HCEC 1CT (cell line): ENCODE measurements at regions not wholly inside any gene's neighbourhood (a gene's known extent, or its start where the extent isn't known, plus 50 kb on each side); places are given as distances from the start of the nearest gene placed in this dataset.

Experiments
- DNase-seq: peaks from one replicate; pipeline ENCODE4 v3.0.0-alpha.2; 2017

DNA sequence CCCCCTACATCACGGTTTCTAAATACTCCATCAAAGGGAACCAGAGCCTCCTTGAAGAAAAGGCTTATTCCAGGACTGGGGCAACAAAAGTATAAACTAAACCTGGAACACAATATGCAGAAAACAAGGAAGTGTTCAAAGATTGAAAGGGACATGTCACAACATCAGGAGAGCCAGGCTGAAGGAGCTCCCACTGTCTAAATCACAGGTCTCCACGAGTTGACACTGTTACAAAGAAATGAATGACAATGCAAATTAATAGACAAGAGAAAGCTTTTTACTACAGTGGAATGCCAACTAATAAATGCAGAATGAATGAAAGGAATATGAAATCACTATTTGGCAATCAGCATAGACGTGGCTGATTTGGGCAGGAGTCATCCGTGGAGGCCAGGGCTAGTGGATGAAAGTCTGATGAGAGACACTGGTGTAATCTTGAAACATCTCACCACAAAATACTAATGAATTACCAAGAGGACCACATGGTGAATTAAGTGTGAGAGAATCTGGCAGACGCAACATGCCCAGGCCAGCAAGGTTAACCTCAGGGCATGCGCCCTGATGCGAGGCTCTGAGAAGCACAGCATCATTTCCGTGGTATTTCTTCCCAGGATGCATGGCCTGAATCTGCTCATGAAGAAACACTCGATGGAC is 123.8 kb upstream of the TJP1 start:
- peak; percentile 63 for DNase-seq

DNA sequence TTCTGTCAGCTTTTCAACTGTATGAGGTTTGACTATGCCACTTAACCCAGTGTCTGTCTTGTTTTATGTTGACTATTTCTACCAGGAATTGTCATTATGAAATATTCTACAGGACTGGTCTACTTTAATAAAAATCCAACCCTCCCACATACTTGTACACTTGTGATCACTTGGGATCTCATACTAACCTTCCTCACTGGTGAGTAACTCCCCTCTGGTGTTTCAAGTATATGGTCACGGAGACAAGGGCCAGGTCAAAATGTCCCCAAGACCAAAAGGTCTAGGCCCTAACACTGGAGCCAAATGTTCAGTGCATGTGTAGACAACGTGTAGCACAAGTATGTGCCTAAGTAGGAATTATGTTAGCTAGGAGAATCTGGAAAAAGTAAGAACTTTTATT is 122.7 kb upstream of the TJP1 start:
- no peak for DNase-seq

DNA sequence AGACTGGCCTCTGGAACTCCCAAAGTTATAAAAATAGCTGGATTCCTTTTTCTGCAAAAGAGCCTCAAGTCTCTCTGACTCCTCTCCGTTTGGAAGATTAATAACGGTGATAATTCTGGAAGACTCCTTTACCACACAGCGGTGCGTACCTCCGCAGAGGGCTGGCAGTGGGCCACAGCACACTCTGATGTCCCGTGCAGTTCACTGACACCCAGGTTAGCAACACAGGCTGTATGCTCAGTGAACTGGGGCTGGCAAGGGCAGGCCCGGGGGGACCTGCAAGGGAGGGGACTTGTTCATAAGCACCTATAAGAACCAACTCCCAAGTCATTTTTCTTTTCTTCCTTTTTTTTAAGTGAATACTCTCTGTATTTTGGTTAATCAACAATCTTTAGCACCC is 120.3 kb upstream of the TJP1 start:
- no peak for DNase-seq

DNA sequence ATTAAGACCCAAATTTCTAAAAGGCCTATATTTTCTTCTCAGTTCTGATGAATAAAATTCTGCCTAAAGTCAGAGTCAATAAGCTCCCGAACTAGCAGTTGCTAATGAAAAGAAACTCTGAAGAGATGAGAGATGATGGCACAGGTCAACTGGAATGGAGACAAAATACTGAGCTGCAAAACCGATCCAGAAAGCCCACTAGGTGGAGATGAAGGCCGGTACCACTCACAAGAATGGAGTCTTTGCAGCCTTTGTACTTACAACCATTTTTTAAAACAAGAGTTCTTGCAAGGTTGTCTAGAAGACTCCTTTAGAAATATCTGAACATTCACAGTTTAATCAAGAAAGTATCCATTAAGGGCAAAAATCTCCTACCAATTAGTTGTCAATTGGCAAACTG is 119.9 kb upstream of the TJP1 start:
- no peak for DNase-seq

DNA sequence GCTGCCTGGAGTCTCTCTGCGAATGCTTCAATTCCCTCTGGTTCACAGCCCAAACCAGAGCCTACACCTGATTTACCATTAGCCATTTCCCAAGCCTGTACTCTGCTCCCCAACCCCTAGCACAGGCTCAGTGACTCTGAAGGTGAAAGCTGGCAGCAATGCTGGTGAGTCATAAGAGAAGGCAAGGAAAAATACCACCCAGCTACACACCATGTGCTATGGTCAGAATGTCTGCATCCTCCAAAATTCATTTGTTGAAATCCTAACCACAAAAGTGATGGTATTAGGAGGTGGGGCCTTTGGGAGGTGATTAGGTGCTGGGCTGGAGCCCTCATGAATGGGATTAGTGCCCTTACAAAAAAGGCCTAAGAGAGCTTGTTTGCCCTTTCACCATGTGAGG is 117.1 kb upstream of the TJP1 start:
- DNase-seq, result peak; percentile 37

DNA sequence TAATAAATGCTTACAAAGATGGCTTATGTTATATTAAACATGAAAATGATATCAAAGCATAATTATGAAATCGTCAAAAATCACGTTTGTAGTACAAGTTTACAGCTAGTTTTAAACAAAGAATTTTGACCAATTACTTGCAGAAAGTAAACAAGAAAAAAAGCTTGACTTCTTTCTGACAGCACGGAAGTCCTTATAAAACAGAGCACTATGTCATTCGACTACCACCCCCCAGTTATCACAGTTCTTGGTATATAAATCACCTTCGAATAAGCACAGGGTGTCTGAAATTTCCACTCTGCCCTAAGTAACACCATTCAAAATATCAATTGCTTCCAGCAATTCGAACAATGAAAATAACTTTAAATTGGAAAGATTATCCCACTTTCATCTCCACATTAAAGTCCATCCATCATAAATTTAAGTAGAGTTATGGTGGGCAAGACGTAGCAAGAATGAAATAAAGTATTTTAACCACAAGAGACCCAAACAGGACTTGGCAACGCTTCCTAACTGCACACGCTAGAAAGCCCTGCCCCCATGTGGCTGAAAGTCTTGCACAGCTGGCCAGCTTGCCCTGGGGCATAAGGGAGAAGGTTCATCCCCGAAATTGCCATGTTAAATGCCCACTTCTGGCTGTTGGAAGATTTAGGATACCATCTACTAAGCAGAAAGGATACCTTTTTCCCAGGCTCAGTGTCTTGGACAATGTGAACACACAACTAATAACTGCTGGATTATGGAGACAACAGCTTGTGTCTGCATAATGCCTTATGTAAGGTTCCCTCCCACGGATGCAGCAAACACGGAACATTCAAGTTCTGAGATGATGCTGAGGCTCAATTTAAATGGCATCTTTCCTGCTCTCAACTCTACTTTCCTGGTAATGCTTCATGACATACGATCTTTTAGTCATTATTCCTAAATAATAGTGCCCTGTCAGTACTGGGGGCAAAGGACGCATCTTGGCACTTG is 116.4 kb upstream of the TJP1 start:
- DNase-seq, result no peak

DNA sequence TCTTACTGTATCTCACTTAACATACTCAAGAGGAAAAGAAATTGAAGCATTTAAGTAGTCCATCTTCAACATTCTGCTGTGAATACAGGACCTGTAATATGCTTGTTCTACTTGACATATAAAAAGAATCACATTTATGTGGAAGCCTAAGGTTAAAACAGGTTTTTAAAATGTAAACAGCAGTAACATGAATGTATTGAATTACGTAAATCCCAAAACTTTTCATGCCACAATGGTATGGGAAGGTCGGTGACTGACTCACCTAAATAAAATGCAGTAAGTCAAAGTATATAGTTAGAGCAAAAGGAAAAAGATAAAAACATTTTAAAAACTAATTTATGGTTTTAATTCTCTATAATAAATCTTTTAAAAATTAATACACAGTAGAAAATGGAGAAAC is 115.7 kb upstream of the TJP1 start:
- peak; percentile 70 for DNase-seq

DNA sequence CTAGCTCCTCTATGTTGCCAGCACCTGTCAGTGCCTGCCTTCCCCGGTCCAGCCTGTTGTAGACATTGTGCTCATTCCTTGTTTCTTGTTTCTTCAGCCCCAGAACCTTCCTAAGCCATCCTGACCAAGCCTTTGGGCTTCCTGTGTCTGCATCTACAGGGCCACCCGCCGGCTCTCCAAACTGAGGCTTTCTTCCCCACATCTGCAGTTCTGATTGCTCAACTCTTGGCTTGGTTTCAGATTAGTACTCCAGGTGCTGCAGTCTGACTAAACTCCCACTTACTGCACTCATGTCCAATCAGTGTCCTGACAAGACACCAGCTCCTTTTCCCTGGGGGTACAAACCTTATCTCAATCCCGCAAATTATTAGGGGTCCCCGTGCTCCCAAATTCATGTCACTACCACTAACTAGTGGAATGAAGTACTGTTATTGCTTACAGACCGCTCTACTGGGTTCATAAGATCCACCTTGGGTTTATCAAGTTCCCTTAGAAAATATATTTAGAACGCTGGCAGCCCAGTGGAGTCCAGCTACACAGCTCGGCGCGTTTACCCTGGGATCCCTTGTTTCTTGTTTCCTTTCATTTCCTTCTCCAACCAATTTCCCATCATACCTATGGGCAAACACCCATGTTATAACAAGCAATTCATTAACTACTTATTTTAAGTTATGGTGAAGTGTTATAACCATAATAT is 114.2 kb upstream of the TJP1 start:
- DNase-seq, result no peak

DNA sequence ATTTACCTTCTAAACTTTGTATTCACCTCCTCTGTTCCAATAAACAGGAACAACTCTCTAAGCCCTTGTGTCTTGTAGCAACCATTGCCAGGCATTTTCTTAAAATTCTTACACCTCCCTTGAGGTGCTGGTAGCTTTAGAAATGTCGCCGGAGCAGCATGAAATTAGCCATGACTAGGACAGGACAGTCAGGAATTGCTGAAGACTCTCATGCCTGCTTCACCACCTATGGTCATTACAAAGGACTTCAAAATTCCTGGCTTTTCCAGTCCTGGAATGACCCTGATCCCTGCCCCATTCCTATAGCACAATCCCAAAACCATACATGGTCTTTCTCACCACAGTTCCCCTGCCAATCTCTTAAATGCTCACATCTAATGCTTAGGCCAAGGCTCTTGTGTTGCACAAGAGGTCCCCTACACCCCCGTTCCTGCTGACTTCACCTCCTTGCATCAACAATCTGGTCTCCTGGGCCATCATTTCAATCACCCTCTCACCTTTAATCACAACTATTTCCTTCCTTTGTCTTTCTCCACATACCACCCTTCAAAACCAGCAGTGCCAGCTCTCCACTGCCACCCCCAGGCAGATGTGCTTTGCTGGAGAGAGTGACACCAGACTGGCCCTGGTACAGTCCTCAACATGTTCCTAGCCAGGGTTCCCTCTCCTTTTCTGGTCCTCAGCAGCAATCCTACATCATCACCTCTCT is 113.2 kb upstream of the TJP1 start:
- no peak for DNase-seq

DNA sequence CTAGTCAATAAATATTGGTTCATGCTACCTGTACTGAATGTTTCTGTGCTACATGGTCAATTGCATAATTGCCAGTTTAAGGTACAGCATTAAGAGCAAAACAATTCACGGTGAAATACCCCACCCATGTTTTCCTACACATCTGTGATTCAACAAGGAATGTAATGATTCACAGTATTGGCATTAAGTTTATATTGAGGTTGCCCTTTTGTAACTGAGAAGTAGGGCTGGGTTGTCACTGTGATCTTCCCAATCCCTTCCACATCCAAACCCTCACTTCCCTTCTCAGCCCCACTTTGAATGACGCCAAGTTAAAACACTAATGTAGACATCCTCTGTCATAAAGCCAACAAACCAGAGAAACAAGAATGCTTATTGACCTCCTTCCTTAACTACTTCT is 112.0 kb upstream of the TJP1 start:
- peak; percentile 90 for DNase-seq

DNA sequence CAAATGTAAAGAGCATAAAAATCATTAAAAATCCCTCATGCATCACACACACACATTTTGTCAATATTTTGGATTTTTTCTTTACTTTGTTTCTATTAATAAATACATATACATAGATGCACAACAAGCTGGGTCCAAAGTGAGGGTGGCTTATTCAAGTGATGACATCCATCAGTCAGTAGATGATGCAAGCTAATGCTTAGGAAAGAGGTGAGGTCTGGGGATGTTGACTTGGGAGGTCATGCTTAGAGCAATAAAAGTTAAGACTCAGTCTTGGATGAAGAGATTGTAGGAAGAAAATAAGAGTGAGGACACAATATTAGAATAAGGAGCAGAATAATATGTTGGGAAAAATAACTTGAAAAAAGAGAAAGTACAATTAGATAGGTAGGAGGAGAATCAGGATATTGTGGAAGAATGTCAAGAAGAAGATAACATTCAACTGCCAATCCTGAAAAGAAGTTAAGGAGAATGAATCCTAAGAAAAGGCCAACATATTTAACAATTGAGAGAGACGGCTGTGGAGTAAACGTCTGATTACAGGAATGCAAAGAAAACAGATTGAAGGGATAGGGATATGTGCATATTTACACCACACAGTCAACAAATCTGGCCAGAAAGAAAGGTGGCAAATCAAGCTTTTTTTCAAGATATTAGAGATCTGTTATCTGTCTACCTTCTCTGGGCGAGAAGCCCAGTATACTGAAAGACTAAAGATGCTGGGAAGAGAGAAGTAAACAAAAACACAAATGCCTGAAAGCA is 111.0 kb upstream of the TJP1 start:
- no peak for DNase-seq

DNA sequence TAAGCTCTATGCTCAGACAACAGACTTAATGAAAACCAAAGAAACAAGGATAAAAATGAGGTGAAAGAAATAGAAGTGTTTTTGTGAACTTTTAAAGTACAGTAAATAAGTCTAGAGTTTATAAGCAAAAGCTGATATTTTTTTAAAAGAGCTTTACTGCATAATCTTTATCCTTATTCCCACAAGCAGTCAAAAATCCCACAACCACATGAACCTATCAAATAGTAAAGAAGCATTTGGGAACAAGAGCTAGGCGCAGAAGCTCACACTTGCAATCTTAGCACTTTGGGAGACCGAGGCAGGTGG is 103.8 kb upstream of the TJP1 start:
- DNase-seq, result no peak

DNA sequence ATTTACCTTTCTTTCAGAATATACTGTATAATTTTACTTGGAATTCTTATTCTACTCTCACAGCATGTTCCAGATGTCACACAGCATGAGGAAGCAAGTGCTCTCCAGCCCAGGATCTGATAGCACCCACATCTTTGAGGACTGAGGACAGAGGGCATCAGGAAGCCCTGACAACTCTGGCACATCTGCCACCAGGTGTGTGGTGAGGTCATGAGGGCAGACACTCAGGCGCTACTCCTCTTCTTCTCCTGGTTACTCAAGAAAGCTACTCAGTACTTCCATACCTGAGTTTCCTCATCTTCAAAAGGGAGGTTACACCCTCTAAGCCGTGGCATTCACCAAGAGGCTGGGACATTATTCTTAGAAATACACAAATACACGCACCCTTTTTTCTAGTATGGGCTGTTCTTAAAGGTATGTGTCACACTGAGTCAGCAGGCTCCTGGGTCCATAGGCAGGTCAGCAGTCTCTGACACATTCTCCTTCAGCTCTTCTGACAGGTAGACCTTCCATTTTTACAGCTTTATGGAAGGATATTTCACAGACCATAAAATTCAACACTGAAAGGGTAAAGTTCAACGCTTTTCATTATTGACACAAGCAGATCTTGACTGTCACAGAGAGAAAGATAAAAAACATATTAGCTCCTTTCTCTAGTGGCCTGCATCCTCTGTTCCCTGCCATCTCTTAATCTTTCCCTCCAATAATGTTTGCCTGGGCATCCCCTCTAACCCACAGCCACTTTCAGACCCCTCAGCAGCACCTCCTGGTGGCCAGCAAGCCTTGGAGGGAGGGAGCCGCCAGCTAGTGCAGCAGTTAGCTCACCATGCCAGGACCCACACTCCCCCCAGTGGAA is 103.2 kb upstream of the TJP1 start:
- DNase-seq, result peak; percentile 79

DNA sequence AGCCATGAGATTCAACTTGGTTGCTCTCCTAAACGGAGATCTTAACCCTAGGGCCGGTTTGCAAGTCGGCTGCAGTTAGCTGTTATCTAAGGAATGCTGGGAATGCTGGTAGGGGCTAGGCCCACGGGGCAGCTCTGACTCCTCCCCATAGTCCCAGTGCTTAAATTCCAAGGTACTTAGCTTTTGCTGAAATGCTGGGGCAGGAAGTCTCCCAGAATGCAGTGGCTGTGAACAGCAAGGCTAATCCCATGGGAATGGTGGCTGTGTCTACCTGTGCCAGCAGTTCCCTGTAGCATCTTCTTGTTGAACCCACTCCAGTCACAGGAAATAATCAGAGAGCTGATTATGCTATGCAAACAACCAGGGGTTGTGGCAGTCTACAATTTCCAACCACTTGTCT is 102.5 kb upstream of the TJP1 start:
- peak; percentile 75 for DNase-seq

DNA sequence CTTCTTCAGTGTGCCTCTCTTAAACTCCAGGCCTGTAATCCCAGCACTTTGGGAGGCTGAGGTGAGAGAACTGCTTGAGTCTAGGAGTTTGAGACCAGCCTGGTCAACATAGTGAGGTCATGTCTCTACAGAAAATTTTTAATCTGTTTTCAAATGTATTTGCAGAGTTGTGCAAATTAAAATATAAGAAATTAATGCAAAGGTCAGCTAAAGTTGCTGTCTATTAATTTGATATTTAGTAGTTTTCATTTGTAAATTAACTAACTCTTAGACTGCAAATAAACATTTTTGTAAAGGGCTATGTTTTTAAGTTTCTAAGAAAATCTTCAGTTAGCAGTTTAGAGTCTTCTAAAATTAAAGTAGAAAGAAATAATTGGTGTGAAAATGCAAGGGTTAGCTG is 99.9 kb upstream of the TJP1 start:
- no peak for DNase-seq

DNA sequence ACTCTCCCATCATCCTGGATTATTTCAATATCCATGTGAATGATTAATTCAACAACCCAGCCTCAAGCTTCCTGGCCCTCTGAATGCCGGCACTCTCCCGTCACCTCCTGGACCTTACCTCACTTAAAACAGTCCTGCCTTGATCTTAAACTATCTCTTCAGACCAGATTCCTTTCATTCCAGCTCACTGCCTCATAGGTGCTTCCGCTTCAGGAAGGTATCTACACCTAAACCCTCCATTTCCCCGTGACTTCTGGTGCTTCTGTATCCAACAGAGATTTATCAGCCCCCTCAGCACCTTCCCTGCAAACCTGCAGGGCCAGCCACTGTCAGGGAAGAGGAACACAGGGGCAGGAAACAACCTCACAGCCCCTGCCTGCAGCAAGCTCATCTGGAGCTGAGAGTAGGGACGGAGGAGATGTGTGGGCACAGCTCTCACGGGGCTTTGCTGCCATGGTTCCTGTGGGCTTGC is 98.9 kb upstream of the TJP1 start:
- DNase-seq, result no peak

DNA sequence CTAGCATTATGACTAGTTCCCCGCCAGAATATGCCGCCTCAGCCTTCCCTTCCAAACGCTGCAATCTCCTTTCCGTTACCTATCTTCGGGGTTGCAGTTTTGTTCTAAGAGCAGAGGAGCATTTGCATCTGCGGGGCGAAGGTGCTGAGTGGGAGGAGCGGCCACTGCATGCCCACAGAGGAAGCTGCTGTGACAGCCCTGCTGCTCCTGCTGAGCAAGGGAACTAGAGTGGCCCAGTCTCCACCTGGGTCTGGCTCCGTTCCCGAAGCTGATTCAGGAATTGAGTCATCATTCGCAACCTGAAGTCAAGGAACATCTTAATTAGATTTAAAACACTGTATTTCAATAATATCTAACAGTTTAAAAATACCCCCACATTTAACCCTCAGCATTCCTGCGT is 98.2 kb upstream of the TJP1 start:
- DNase-seq, result no peak

DNA sequence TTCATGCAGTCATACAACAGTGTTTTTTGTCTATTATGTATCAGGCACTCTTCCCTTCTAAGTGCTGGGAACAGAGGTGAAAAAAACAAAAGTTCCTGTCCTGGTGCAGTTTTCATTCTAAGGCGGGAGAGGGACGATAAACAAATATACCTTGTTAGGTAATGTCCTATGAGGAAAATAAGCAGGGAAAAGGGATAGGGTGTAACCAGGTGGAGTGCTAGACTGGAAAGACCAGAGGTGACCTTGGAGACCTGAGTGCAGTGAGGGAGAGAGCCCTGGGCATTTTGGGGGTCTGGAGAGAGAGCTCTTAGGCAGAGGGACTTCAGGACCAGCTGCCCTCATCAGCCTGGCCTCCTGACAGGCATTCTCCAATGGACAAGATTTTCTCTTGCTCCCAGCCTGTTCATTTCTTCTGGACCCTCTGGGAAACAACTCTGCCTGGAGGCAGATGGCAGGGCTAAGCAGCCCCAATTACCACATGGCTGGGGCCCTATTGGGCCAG is 97.2 kb upstream of the TJP1 start:
- DNase-seq, result no peak

DNA sequence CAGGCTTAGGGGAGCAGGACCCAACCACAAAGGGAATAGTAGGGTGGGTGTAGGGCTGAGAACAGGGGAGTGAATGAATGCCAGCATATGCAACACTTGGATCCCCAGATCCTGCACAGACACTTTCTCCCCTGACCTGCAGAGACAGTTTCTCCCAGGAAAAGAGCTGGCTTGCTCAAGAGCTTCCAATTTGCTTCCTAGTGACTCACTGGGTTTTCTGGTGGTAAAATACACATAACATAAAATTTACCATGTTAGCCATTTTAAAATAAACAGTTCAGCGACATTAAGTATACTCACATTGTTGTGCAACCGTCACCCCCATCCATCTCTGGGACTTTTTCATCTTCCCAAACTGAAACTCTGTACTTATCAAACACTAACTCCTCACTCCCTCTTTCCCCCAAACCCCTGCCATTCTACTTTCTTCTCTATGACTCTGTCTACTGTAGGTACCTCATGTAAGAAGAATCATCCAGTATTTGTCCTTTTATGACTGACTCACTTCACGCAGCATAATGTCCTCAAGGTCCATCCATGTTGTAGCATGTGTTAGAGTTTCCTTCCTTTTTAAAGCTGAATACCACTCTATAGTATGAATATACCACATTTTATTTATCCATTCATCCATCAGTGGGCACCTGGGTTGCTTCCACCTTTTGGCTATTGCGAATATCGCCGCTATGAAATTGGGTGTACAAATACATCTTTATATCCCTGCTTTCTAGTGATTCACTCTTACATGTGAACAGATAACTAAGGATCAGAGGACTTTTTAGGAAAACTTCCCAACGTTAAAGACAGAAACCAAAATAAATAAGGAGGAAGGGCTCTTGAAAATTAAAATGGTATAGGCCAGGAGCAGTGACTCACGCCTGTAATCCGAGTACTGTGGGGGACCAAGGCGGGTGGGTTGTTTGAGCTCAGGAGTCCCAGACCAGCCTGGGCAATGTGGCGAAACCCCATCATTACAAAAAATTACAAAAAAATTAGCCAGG is 95.6 kb upstream of the TJP1 start:
- DNase-seq, result peak; percentile 81

DNA sequence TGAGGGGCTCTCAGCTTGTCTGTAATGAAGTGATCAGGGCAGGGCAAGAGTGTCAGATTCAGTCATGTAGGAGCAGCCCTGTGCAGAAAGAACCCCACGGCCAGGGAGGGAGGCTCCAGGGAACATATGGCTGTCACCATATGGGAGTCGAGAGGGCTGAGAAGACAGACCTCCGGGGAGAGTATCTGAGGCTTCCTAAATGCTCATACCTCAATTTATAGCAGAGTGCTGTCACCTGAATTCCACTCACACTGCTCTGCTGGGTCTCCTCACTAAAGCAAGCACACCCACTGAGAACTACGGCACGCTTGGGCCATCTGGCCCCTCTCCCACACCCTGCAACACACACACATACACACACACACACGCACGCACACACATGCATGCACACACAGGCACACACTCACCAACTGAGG is 92.3 kb upstream of the TJP1 start:
- DNase-seq, result no peak
